ENCODE measurements at regions not wholly inside any gene's neighbourhood (a gene's known extent, or its start where the extent isn't known, plus 50 kb on each side); places are given as distances from the start of the nearest gene placed in this dataset.

DNA sequence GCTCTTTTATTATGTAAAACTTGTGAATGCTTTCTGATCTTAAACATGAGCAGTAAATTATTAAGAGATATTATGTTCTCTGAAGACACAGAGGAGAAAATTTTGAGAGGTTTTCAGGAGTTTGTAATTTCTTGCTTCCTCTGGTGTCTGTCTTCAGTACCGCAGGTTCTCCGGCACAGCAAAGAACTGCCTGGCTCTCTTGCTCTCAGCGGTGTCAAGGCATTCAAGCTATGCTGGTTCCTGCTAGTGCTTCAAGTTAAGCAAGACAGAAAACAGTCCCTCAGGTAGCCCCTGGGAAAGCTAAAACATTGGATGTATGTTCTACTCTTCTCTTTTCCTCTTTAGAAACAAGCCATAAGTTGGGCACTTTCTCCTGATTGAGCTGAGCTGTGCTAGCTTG lies 120.2 kb upstream of the CENPE start:
- DNase-seq (ENCODE audit: low read depth, low spot score) = no peak
- Histone ChIP-seq H2AFZ (ENCODE audit: control insufficient read depth, low read length) (no peak overlapping the region), H3K79me2 (ENCODE audit: control insufficient read depth, insufficient read depth, low read length) (no peaks in the 10 kb centered on the region), H3K36me3 (ENCODE audit: control insufficient read depth in 2 of 2, extremely low read depth in 1 of 2, insufficient read depth in 2 of 2, low read length in 2 of 2) (no peaks in the 10 kb centered on the region), H3K27me3 (ENCODE audit: control insufficient read depth, extremely low read depth, insufficient read depth, low read length) (no peaks in the 10 kb centered on the region), H3K9me1 (ENCODE audit: control insufficient read depth, extremely low read depth, insufficient read depth, low read length) (no peaks in the 10 kb centered on the region), H3K9me3 (ENCODE audit: control insufficient read depth, low read depth, low read length) (no peaks in the 10 kb centered on the region), H3K9ac (ENCODE audit: control insufficient read depth, extremely low read depth, insufficient read depth, low read length) (no peak overlapping the region), H4K20me1 (ENCODE audit: control insufficient read depth, extremely low read depth, insufficient read depth, low read length) (no peaks in the 10 kb centered on the region), H3K4me1 (ENCODE audit: control insufficient read depth, extremely low read depth, insufficient read depth, low read length) (no peaks in the 10 kb centered on the region), H3K4me3 (ENCODE audit: control insufficient read depth in 2 of 3, extremely low read depth in 1 of 3, insufficient read depth in 2 of 3, low read depth in 1 of 3, low read length in 3 of 3) (no peak overlapping the region), H3K27ac (ENCODE audit: control insufficient read depth, insufficient read depth, low read length) (no peak overlapping the region), H3K4me2 (ENCODE audit: control insufficient read depth, extremely low read depth, insufficient read depth, low read depth, low read length) (no peak overlapping the region)
- dilution Hi-C loops (cut with MboI; ENCODE audit: extremely low pct_ligation_motif_present, low sequenced_read_pairs) = no loop called here
- FAIRE-seq = no peak
- TF ChIP-seq, protein P1, sequence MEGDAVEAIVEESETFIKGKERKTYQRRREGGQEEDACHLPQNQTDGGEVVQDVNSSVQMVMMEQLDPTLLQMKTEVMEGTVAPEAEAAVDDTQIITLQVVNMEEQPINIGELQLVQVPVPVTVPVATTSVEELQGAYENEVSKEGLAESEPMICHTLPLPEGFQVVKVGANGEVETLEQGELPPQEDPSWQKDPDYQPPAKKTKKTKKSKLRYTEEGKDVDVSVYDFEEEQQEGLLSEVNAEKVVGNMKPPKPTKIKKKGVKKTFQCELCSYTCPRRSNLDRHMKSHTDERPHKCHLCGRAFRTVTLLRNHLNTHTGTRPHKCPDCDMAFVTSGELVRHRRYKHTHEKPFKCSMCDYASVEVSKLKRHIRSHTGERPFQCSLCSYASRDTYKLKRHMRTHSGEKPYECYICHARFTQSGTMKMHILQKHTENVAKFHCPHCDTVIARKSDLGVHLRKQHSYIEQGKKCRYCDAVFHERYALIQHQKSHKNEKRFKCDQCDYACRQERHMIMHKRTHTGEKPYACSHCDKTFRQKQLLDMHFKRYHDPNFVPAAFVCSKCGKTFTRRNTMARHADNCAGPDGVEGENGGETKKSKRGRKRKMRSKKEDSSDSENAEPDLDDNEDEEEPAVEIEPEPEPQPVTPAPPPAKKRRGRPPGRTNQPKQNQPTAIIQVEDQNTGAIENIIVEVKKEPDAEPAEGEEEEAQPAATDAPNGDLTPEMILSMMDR (optimal IDR thresholded peaks at IDR 0.05 in 1 of 3, IDR thresholded peaks at IDR 0.05 in 1 of 3, conservative IDR thresholded peaks at IDR 0.05 in 1 of 3; ENCODE audit: extremely low read depth in 1 of 3, insufficient read depth in 2 of 3, low read length in 3 of 3) = no peak
- no peak for TF ChIP-seq EZH2 (IDR thresholded peaks at IDR 0.05; ENCODE audit: low read length)

DNA sequence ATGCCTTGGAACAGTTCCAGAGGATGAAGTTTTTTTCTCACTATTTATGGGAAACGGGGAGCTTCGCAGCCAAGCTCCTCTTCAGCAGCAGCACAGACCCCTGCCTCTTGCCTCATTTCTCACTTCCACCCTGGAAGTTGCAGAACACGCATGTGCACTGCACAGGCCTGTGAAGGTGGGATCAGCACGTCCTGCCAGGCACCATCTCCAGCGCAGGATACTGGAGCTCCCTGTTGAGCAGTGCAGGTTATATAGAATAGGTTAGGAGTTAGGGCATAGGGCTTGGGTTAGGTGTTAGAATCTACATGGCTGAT lies 110.1 kb upstream of the CENPE start:
- Histone ChIP-seq H3K4me3 (ENCODE audit: control insufficient read depth in 2 of 3, extremely low read depth in 1 of 3, insufficient read depth in 2 of 3, low read depth in 1 of 3, low read length in 3 of 3) (no peak overlapping the region), H4K20me1 (ENCODE audit: control insufficient read depth, extremely low read depth, insufficient read depth, low read length) (no peaks in the 10 kb centered on the region), H3K27ac (ENCODE audit: control insufficient read depth, insufficient read depth, low read length) (no peak overlapping the region), H3K4me2 (ENCODE audit: control insufficient read depth, extremely low read depth, insufficient read depth, low read depth, low read length) (no peak overlapping the region), H3K9me3 (ENCODE audit: control insufficient read depth, low read depth, low read length) (no peaks in the 10 kb centered on the region), H3K79me2 (ENCODE audit: control insufficient read depth, insufficient read depth, low read length) (no peaks in the 10 kb centered on the region), H3K36me3 (ENCODE audit: control insufficient read depth in 2 of 2, extremely low read depth in 1 of 2, insufficient read depth in 2 of 2, low read length in 2 of 2) (no peaks in the 10 kb centered on the region), H3K9ac (ENCODE audit: control insufficient read depth, extremely low read depth, insufficient read depth, low read length) (no peak overlapping the region), H2AFZ (ENCODE audit: control insufficient read depth, low read length) (no peak overlapping the region), H3K27me3 (ENCODE audit: control insufficient read depth, extremely low read depth, insufficient read depth, low read length) (no peaks in the 10 kb centered on the region), H3K9me1 (ENCODE audit: control insufficient read depth, extremely low read depth, insufficient read depth, low read length) (no peaks in the 10 kb centered on the region), H3K4me1 (ENCODE audit: control insufficient read depth, extremely low read depth, insufficient read depth, low read length) (peaks cover 2% of the 10 kb centered on the region)
- FAIRE-seq = no peak
- TF ChIP-seq, protein P1 (optimal IDR thresholded peaks at IDR 0.05 in 1 of 3, IDR thresholded peaks at IDR 0.05 in 1 of 3, conservative IDR thresholded peaks at IDR 0.05 in 1 of 3; ENCODE audit: extremely low read depth in 1 of 3, insufficient read depth in 2 of 3, low read length in 3 of 3) = no peak
- TF ChIP-seq EZH2 (IDR thresholded peaks at IDR 0.05; ENCODE audit: low read length) = no peak
- DNase-seq (ENCODE audit: low read depth, low spot score) = no peak
- dilution Hi-C loops (cut with MboI; ENCODE audit: extremely low pct_ligation_motif_present, low sequenced_read_pairs) = no loop called here
